OCI-LY1 (cell line): ENCODE measurements at regions not wholly inside any gene's neighbourhood (a gene's known extent, or its start where the extent isn't known, plus 50 kb on each side); places are given as distances from the start of the nearest gene placed in this dataset.

Source experiments
- EZH2 ChIP-seq: fragments of 200-600 bp; sonication (generic), shearing (Covaris generic); IDR thresholded peaks from 2 replicates; pipeline ENCODE4 v1.8.0; 2017; ENCODE audit warnings: borderline replicate concordance, mixed run types, mild to moderate bottlenecking, antibody characterized with exemption, low read length, moderate library complexity, mixed read lengths
- TF ChIP-seq, protein P1 (sequence below): fragments of 200-600 bp; sonication (generic), shearing (Covaris generic); IDR thresholded peaks from 2 replicates; pipeline ENCODE4 v1.5.1; 2017; ENCODE audit warnings: mild to moderate bottlenecking, antibody characterized with exemption, low read length, moderate library complexity, mixed read lengths

DNA sequence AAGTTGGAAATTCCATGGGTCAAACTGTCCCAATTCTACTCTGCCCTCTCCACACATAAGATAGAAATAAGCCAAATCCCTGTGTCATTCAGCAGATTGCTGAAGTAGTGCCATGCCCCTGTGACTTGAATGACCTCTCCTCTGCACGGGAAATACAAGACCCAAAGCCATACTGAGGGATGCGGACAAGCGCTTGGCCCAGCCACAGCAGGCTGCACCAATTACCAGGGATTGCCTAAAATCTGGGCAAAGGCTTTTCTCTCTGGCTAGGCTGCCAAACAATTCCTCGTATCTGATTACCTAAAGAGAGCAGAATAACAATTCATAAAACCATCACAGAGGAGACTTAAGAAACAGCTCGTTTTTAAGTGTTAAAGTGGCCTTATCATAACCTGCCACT lies 421.8 kb upstream of the JARID2 start:
- TF ChIP-seq, protein P1, sequence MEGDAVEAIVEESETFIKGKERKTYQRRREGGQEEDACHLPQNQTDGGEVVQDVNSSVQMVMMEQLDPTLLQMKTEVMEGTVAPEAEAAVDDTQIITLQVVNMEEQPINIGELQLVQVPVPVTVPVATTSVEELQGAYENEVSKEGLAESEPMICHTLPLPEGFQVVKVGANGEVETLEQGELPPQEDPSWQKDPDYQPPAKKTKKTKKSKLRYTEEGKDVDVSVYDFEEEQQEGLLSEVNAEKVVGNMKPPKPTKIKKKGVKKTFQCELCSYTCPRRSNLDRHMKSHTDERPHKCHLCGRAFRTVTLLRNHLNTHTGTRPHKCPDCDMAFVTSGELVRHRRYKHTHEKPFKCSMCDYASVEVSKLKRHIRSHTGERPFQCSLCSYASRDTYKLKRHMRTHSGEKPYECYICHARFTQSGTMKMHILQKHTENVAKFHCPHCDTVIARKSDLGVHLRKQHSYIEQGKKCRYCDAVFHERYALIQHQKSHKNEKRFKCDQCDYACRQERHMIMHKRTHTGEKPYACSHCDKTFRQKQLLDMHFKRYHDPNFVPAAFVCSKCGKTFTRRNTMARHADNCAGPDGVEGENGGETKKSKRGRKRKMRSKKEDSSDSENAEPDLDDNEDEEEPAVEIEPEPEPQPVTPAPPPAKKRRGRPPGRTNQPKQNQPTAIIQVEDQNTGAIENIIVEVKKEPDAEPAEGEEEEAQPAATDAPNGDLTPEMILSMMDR = no peak
- TF ChIP-seq EZH2 = no peak
